ENCODE measurements at regions not wholly inside any gene's neighbourhood (a gene's known extent, or its start where the extent isn't known, plus 50 kb on each side); places are given as distances from the start of the nearest gene placed in this dataset.

GRCh38 chr5:2905741-2906140 is 154.3 kb upstream of the IRX2 start:
- H4K5ac ChIP-seq (ENCODE audit: insufficient read length, low read depth, low read length), result no peak overlapping the region
- CTCF ChIA-PET (ENCODE audit: partially characterized antibody), result interaction anchor here (0.6 kb wide), 1 partner anchor 389 kb away, joined by 3 read pairs; no protein-coding TSS in a partner anchor
- H2AFZ ChIP-seq (ENCODE audit: low read length), result no peak overlapping the region
- no peaks in the 10 kb centered on the region; a peak in 2 of 7 replicates for H3K4me1 ChIP-seq (replicated peaks in 1 of 4; ENCODE audit: control insufficient read depth in 3 of 4, insufficient read depth in 4 of 4, low read length in 3 of 4)
- H2BK120ac ChIP-seq (replicated peaks; ENCODE audit: low read depth, low read length), result no peak overlapping the region
- no peak overlapping the region for H3K27ac ChIP-seq (ENCODE audit: low read depth, low read length)
- POLR2A ChIA-PET (ENCODE audit: partially characterized antibody), result no interaction called here
- DNase-seq (ENCODE audit: low read depth in 1 of 2, low spot score in 2 of 2) (peak in 1 of 2 experiments; percentile 20), FAIRE-seq (no peak)
- H3K4me3 ChIP-seq (ENCODE audit: extremely low read depth in 1 of 4, insufficient read depth in 2 of 4, low read depth in 3 of 4, low read length in 4 of 4), result no peak overlapping the region
- no peak overlapping the region for H3K23ac ChIP-seq (ENCODE audit: insufficient read length)
- H3K14ac ChIP-seq (ENCODE audit: insufficient read length), result no peak overlapping the region
- no peak overlapping the region for H4K91ac ChIP-seq (replicated peaks; ENCODE audit: insufficient read length, low read length)
- peaks cover 0 to 2% (median 0%) of the 10 kb centered on the region in 4 experiments; a peak in 1 of 7 replicates for H3K27me3 ChIP-seq (replicated peaks in 1 of 4; ENCODE audit: control insufficient read depth in 3 of 4, extremely low read depth in 1 of 4, insufficient read depth in 3 of 4, low read length in 3 of 4)
- no peak overlapping the region; a peak in 1 of 7 replicates for H3K9ac ChIP-seq (replicated peaks in 1 of 4; ENCODE audit: extremely low read depth in 1 of 4, low read depth in 3 of 4, low read length in 3 of 4)
- no peaks in the 10 kb centered on the region for H3K23me2 ChIP-seq (ENCODE audit: low read depth, low read length)
- 84% methylated on average over 9 of the region's 9 CpGs; no CpG with 5 or more reads in 1 of the 2 experiments for WGBS, 2 experiments (ENCODE audit: extremely low coverage in 1 of 2, insufficient coverage in 1 of 2, insufficient read length in 1 of 2, insufficient replicate concordance in 2 of 2, low coverage in 1 of 2, low lambda C conversion rate in 2 of 2, missing lambda C conversion rate in 1 of 2)
- no peak overlapping the region for H4K8ac ChIP-seq (ENCODE audit: extremely low read depth, insufficient read depth, low read length)
- H3K4ac ChIP-seq (replicated peaks; ENCODE audit: insufficient read length, low read depth, low read length), result no peak overlapping the region
- H2BK5ac ChIP-seq (ENCODE audit: low read depth, low read length), result no peak overlapping the region
- H3K79me1 ChIP-seq (ENCODE audit: low read depth, low read length), result no peaks in the 10 kb centered on the region
- TF ChIP-seq GTF2F1 (IDR thresholded peaks at IDR 0.05; ENCODE audit: borderline replicate concordance, low read depth, low read length), result no peak
- peak overlapping the region; percentile 46; the same call in 1 of the 2 replicates for H2BK15ac ChIP-seq (ENCODE audit: low read length)
- H3K56ac ChIP-seq (replicated peaks; ENCODE audit: insufficient read length, low read depth, low read length), result no peak overlapping the region
- no peak overlapping the region for H2BK20ac ChIP-seq (ENCODE audit: low read length)
- H3K9me3 ChIP-seq (ENCODE audit: insufficient read depth in 2 of 2, low read depth in 1 of 2, low read length in 1 of 2), result 0 out of 4 replicates have a peak, but pooled peaks cover 0 to 2% of the 10 kb centered on the region in 2 experiments
- H3K18ac ChIP-seq (ENCODE audit: extremely low read depth, low read length), result no peak overlapping the region
- no peak overlapping the region for H2BK12ac ChIP-seq (ENCODE audit: low read depth, low read length)
- no peak overlapping the region for H2AK5ac ChIP-seq (ENCODE audit: low read depth, low read length)
- no peak overlapping the region for H3K4me2 ChIP-seq (ENCODE audit: insufficient read depth in 1 of 2, low read depth in 2 of 2, low read length in 2 of 2)
- no peaks in the 10 kb centered on the region for H3K79me2 ChIP-seq (ENCODE audit: control insufficient read depth in 1 of 2, insufficient read depth in 2 of 2, low read length in 2 of 2)
- H4K20me1 ChIP-seq (replicated peaks in 1 of 2; ENCODE audit: control insufficient read depth in 1 of 2, insufficient read depth in 2 of 2, low read length in 2 of 2), result no peaks in the 10 kb centered on the region
- no peaks in the 10 kb centered on the region for H3K36me3 ChIP-seq (ENCODE audit: control insufficient read depth in 2 of 4, insufficient read depth in 4 of 4, low read length in 3 of 4)
